NCI-H1417 (cell line): ENCODE measurements at regions not wholly inside any gene's neighbourhood (a gene's known extent, or its start where the extent isn't known, plus 50 kb on each side); places are given as distances from the start of the nearest gene placed in this dataset.
"Not testable (repeated sequence)": the region's sequence is repeated elsewhere in the genome, so short reads cannot be mapped to it uniquely, and the experiment has no call there.

ENCODE experiments used
- DNase-seq, 3 experiments: peaks; one replicate each; lab custom pipeline; 2025; lab: John Stamatoyannopoulos, UW

GRCh38 chr21:18114810-18115209 is 129.8 kb upstream of the CHODL start:
- DNase-seq, result no peak

- no peak for DNase-seq
These were observed 139.8 kb upstream of the CHODL start for GRCh38 chr21:18104802-18105201.

GRCh38 chr21:18096413-18096812 is 148.2 kb upstream of the CHODL start:
- not testable (repeated sequence) for DNase-seq

GRCh38 chr21:18089786-18090185 is 154.8 kb upstream of the CHODL start:
- peak in 1 of 3 experiments; percentile 36 for DNase-seq

- no peak for DNase-seq
These were observed 174.2 kb upstream of the CHODL start for GRCh38 chr21:18070392-18070791.

GRCh38 chr21:18069875-18070274 is 174.8 kb upstream of the CHODL start:
- DNase-seq, result no peak

GRCh38 chr21:18060402-18060801 is 184.2 kb upstream of the CHODL start:
- no peak for DNase-seq

- no peak for DNase-seq
These were observed 185.8 kb upstream of the CHODL start for GRCh38 chr21:18058731-18059398.

- DNase-seq, result no peak
These were observed 191.5 kb upstream of the CHODL start for GRCh38 chr21:18053151-18053550.

GRCh38 chr21:18049461-18049860 is 195.2 kb upstream of the CHODL start:
- DNase-seq, result peak in 1 of 3 experiments; percentile 73

GRCh38 chr21:18041012-18041411 is 203.6 kb upstream of the CHODL start:
- DNase-seq, result peak; percentile 45 to 84 (median 52)

GRCh38 chr21:18030248-18030647 is 211.1 kb upstream of the C21orf91 start:
- no peak for DNase-seq

GRCh38 chr21:18026359-18026758 is 207.2 kb upstream of the C21orf91 start:
- DNase-seq, result no peak

- no peak for DNase-seq
These were observed 204.6 kb upstream of the C21orf91 start for GRCh38 chr21:18023711-18024110.

GRCh38 chr21:18023157-18023556 is 204.0 kb upstream of the C21orf91 start:
- DNase-seq, result no peak

- peak in 2 of 3 experiments; percentile 22 to 77 for DNase-seq
These were observed 188.0 kb upstream of the C21orf91 start for GRCh38 chr21:18007121-18007520.

- DNase-seq, result peak in 2 of 3 experiments; percentile 21 to 73
These were observed 187.5 kb upstream of the C21orf91 start for GRCh38 chr21:18006691-18007090.

- no peak for DNase-seq
These were observed 183.2 kb upstream of the C21orf91 start for GRCh38 chr21:18002393-18002792.

- DNase-seq, result peak in 1 of 3 experiments; percentile 72
These were observed 182.0 kb upstream of the C21orf91 start for GRCh38 chr21:18000981-18001686.

- DNase-seq, result not testable (repeated sequence)
These were observed 179.4 kb upstream of the C21orf91 start for GRCh38 chr21:17998599-17998998.

GRCh38 chr21:17989780-17990179 is 170.6 kb upstream of the C21orf91 start:
- DNase-seq, result peak in 1 of 3 experiments; percentile 25

- DNase-seq, result peak in 1 of 3 experiments; percentile 81
These were observed 168.9 kb upstream of the C21orf91 start for GRCh38 chr21:17988102-17988437.

GRCh38 chr21:17987382-17988101 is 168.4 kb upstream of the C21orf91 start:
- DNase-seq, result peak in 2 of 3 experiments; percentile 66 to 95
